ENCODE measurements at regions not wholly inside any gene's neighbourhood (a gene's known extent, or its start where the extent isn't known, plus 50 kb on each side); places are given as distances from the start of the nearest gene placed in this dataset.
A peak's percentile ranks its signal among the peaks of the same experiment; 100 is the strongest.

GRCh38 chr5:135106610-135107471 lies 72.8 kb upstream of the PITX1 start:
- WGBS (ENCODE audit: insufficient coverage), result 61% methylated on average over 10 of the region's 19 CpGs
- H3K4me3 Mint-ChIP-seq, result no peak overlapping the region
- H3K36me3 Mint-ChIP-seq, result no peaks in the 10 kb centered on the region

DNA sequence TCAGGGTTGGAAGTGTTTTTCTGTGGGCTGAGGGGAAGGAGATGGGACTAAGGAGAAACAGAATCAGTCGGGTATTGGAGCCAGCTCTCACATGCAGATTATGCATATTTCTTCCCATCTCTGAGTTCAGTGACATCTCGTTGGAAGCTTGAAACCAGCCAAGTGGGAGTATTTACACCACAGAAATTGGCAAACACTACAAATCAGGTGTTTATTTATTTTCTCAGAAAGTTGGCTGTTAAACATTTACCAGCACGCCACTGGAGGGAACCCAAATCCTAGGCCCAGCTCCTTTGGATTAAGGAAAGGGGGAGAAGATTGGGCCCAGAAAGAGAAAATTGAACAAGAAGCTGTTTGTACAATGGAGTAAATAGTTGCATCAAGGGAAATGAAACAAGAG lies 72.1 kb upstream of the PITX1 start:
- no peak overlapping the region for H3K4me3 ChIP-seq (ENCODE audit: control insufficient read depth in 1 of 2, extremely low read depth in 1 of 2, low read length in 1 of 2)
- ChIA-PET CTCF (no interaction called here), POLR2A (no interaction called here)
- no peaks in the 10 kb centered on the region for H3K9me3 ChIP-seq
- Mint-ChIP-seq H3K4me3 (no peak overlapping the region), H3K27me3 (peaks cover 7 to 9% of the 10 kb centered on the region in 2 donors), H3K27ac (no peak overlapping the region), H3K9me3 (no peaks in the 10 kb centered on the region), H3K36me3 (no peaks in the 10 kb centered on the region), H3K4me1 (no peaks in the 10 kb centered on the region)
- H3K27ac ChIP-seq (ENCODE audit: low read length), result no peak overlapping the region
- ATAC-seq (replicated peaks in 1 of 4), result no peak
- H3K4me1 ChIP-seq (ENCODE audit: control insufficient read depth in 1 of 2, extremely low read depth in 1 of 2, insufficient read depth in 2 of 2, low read length in 2 of 2), result no peaks in the 10 kb centered on the region
- no peaks in the 10 kb centered on the region for H3K36me3 ChIP-seq (ENCODE audit: control insufficient read depth in 2 of 2, extremely low read depth in 1 of 2, insufficient read depth in 1 of 2, low read length in 1 of 2)
- H3K27me3 ChIP-seq (replicated peaks in 1 of 2; ENCODE audit: control insufficient read depth in 2 of 2, extremely low read depth in 1 of 2, insufficient read depth in 2 of 2, low read length in 1 of 2), result peaks cover 0 to 21% of the 10 kb centered on the region in 2 experiments
- DNase-seq, result no peak
- 100% methylated on average over 1 of the region's 3 CpGs for WGBS (ENCODE audit: insufficient coverage)

More at GRCh38 chr5:135106610-135107471, 72.8 kb upstream of the PITX1 start:
- H3K27ac Mint-ChIP-seq, result no peak overlapping the region
- no peaks in the 10 kb centered on the region for H3K36me3 ChIP-seq (ENCODE audit: control insufficient read depth in 2 of 2, extremely low read depth in 1 of 2, insufficient read depth in 1 of 2, low read length in 1 of 2)
- no peak overlapping the region for H3K27ac ChIP-seq (ENCODE audit: low read length)
- peaks cover 7 to 9% of the 10 kb centered on the region in 2 donors for H3K27me3 Mint-ChIP-seq
- ChIA-PET POLR2A (no interaction called here), CTCF (no interaction called here)
- no peaks in the 10 kb centered on the region for H3K9me3 ChIP-seq
- H3K4me1 ChIP-seq (ENCODE audit: control insufficient read depth in 1 of 2, extremely low read depth in 1 of 2, insufficient read depth in 2 of 2, low read length in 2 of 2), result no peaks in the 10 kb centered on the region
- no peak for ATAC-seq (replicated peaks in 1 of 4)
- DNase-seq, result peak in 1 of 35 experiments; percentile 3
- no peaks in the 10 kb centered on the region for H3K9me3 Mint-ChIP-seq
- no peaks in the 10 kb centered on the region for H3K4me1 Mint-ChIP-seq
- no peak overlapping the region for H3K4me3 ChIP-seq (ENCODE audit: control insufficient read depth in 1 of 2, extremely low read depth in 1 of 2, low read length in 1 of 2)
- peaks cover 0 to 23% of the 10 kb centered on the region in 2 experiments for H3K27me3 ChIP-seq (replicated peaks in 1 of 2; ENCODE audit: control insufficient read depth in 2 of 2, extremely low read depth in 1 of 2, insufficient read depth in 2 of 2, low read length in 1 of 2)

- ATAC-seq (replicated peaks in 1 of 4), result no peak
- no peak overlapping the region for H3K27ac ChIP-seq (ENCODE audit: low read length)
- H3K4me3 ChIP-seq (ENCODE audit: control insufficient read depth in 1 of 2, extremely low read depth in 1 of 2, low read length in 1 of 2), result no peak overlapping the region
- CTCF ChIA-PET, result no interaction called here
- no peaks in the 10 kb centered on the region for H3K4me1 ChIP-seq (ENCODE audit: control insufficient read depth in 1 of 2, extremely low read depth in 1 of 2, insufficient read depth in 2 of 2, low read length in 2 of 2)
- POLR2A ChIA-PET, result no interaction called here
- no peaks in the 10 kb centered on the region for H3K36me3 ChIP-seq (ENCODE audit: control insufficient read depth in 2 of 2, extremely low read depth in 1 of 2, insufficient read depth in 1 of 2, low read length in 1 of 2)
- 90% methylated on average over 2 of the region's 3 CpGs for WGBS (ENCODE audit: insufficient coverage)
- Mint-ChIP-seq H3K4me1 (no peaks in the 10 kb centered on the region), H3K27ac (no peak overlapping the region), H3K4me3 (no peak overlapping the region), H3K36me3 (no peaks in the 10 kb centered on the region), H3K27me3 (peaks cover 7 to 9% of the 10 kb centered on the region in 2 donors), H3K9me3 (no peaks in the 10 kb centered on the region)
- DNase-seq, result no peak
- no peaks in the 10 kb centered on the region for H3K9me3 ChIP-seq
- H3K27me3 ChIP-seq (replicated peaks in 1 of 2; ENCODE audit: control insufficient read depth in 2 of 2, extremely low read depth in 1 of 2, insufficient read depth in 2 of 2, low read length in 1 of 2), result peaks cover 0 to 19% of the 10 kb centered on the region in 2 experiments
Measured at GRCh38 chr5:135105105-135105484, 71.1 kb upstream of the PITX1 start.

DNA sequence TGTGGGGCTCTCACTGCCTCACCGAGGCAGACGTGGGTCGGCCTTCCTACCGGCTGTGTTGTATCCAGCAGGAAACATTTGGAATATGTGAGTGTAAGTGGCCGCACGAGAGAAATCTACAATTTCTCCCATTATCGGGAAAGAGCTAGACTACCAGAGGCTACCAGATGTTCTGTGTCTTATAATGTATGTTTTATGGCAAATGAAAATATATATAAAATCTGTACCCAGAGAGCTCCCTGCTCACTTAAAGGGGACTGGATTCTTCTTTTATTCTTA lies 69.5 kb upstream of the PITX1 start:
- ATAC-seq (replicated peaks in 1 of 4), result no peak
- Mint-ChIP-seq H3K9me3 (no peaks in the 10 kb centered on the region), H3K27ac (no peak overlapping the region), H3K4me3 (no peak overlapping the region), H3K4me1 (no peaks in the 10 kb centered on the region), H3K36me3 (no peaks in the 10 kb centered on the region), H3K27me3 (peaks cover 7 to 9% of the 10 kb centered on the region in 2 donors)
- peaks cover 0 to 19% of the 10 kb centered on the region in 2 experiments for H3K27me3 ChIP-seq (replicated peaks in 1 of 2; ENCODE audit: control insufficient read depth in 2 of 2, extremely low read depth in 1 of 2, insufficient read depth in 2 of 2, low read length in 1 of 2)
- H3K4me1 ChIP-seq (ENCODE audit: control insufficient read depth in 1 of 2, extremely low read depth in 1 of 2, insufficient read depth in 2 of 2, low read length in 2 of 2), result no peaks in the 10 kb centered on the region
- no peak for DNase-seq
- POLR2A ChIA-PET, result no interaction called here
- no peaks in the 10 kb centered on the region for H3K36me3 ChIP-seq (ENCODE audit: control insufficient read depth in 2 of 2, extremely low read depth in 1 of 2, insufficient read depth in 1 of 2, low read length in 1 of 2)
- H3K9me3 ChIP-seq, result no peaks in the 10 kb centered on the region
- H3K4me3 ChIP-seq (ENCODE audit: control insufficient read depth in 1 of 2, extremely low read depth in 1 of 2, low read length in 1 of 2), result no peak overlapping the region
- no CpG with 5 or more reads among the region's 7 CpGs for WGBS (ENCODE audit: insufficient coverage)
- CTCF ChIA-PET, result no interaction called here
- H3K27ac ChIP-seq (ENCODE audit: low read length), result no peak overlapping the region

DNA sequence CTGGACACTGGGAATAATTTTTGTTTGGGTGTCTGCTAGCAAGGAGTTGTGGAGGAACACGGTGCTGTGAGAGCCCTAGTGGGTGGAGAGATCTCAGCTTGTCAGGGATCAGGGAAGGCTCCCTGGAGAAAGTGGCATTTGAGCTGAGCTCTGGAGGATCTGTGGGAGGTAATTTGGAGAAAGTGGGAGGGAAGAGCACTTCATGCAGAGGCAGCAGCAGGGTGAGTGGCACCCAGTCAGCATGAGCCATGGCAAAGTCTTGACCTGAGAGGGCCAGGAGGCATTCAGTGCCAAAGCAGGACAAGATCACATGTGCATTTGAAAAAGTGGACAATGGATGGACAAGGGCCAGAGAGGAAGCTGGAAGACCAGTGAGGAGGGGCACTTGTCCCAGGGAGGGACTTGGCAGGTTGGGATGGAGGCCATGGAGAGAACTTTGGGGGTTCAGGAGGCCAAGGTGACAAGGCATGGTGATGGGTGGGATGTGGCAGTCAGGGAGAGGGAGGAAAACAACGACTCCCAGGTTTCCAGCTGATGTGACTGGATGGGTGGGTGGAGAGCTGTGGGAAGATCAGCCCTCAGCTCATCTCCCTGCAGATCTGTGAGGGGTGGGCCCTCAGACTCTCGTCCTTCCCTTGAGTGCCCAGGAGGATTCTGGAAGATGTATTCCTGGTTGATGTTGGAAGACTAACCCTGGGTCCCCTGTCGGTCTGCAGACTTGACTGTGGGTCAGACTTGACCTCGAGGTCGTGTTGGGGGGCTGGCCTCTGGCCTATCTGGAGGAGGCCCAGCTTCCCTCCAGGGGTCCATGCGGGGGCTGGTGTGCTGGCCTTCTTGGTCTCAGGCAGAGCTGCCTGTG lies 68.9 kb upstream of the PITX1 start:
- Mint-ChIP-seq H3K27ac (no peak overlapping the region), H3K9me3 (no peaks in the 10 kb centered on the region), H3K4me3 (no peak overlapping the region), H3K36me3 (no peaks in the 10 kb centered on the region), H3K27me3 (peaks cover 7 to 9% of the 10 kb centered on the region in 2 donors), H3K4me1 (no peaks in the 10 kb centered on the region)
- Histone ChIP-seq H3K4me3 (ENCODE audit: control insufficient read depth in 1 of 2, extremely low read depth in 1 of 2, low read length in 1 of 2) (no peak overlapping the region), H3K4me1 (ENCODE audit: control insufficient read depth in 1 of 2, extremely low read depth in 1 of 2, insufficient read depth in 2 of 2, low read length in 2 of 2) (no peaks in the 10 kb centered on the region), H3K9me3 (no peaks in the 10 kb centered on the region), H3K27me3 (replicated peaks in 1 of 2; ENCODE audit: control insufficient read depth in 2 of 2, extremely low read depth in 1 of 2, insufficient read depth in 2 of 2, low read length in 1 of 2) (peaks cover 0 to 17% of the 10 kb centered on the region in 2 experiments), H3K27ac (ENCODE audit: low read length) (no peak overlapping the region), H3K36me3 (ENCODE audit: control insufficient read depth in 2 of 2, extremely low read depth in 1 of 2, insufficient read depth in 1 of 2, low read length in 1 of 2) (no peaks in the 10 kb centered on the region)
- 71% methylated on average over 7 of the region's 7 CpGs for WGBS (ENCODE audit: insufficient coverage)
- no peak for DNase-seq
- ATAC-seq (replicated peaks in 1 of 4), result no peak
- POLR2A ChIA-PET, result no interaction called here
- CTCF ChIA-PET, result no interaction called here

GRCh38 chr5:135100431-135100830 lies 66.4 kb upstream of the PITX1 start:
- H3K36me3 ChIP-seq (ENCODE audit: control insufficient read depth in 2 of 2, extremely low read depth in 1 of 2, insufficient read depth in 1 of 2, low read length in 1 of 2), result no peaks in the 10 kb centered on the region
- no peaks in the 10 kb centered on the region for H3K9me3 Mint-ChIP-seq
- ATAC-seq (replicated peaks in 1 of 4) (no peak), DNase-seq (no peak)
- H3K27me3 Mint-ChIP-seq, result peaks cover 8 to 15% of the 10 kb centered on the region in 2 donors
- no peaks in the 10 kb centered on the region for H3K4me1 ChIP-seq (ENCODE audit: control insufficient read depth in 1 of 2, extremely low read depth in 1 of 2, insufficient read depth in 2 of 2, low read length in 2 of 2)
- no peak overlapping the region for H3K27ac Mint-ChIP-seq
- no peaks in the 10 kb centered on the region for H3K4me1 Mint-ChIP-seq
- no peaks in the 10 kb centered on the region for H3K9me3 ChIP-seq
- H3K4me3 ChIP-seq (ENCODE audit: control insufficient read depth in 1 of 2, extremely low read depth in 1 of 2, low read length in 1 of 2), result no peak overlapping the region
- H3K27ac ChIP-seq (ENCODE audit: low read length), result no peak overlapping the region
- 77% methylated on average over 6 of the region's 6 CpGs for WGBS (ENCODE audit: insufficient coverage)
- no peak overlapping the region for H3K4me3 Mint-ChIP-seq
- peaks cover 0 to 24% of the 10 kb centered on the region in 2 experiments for H3K27me3 ChIP-seq (replicated peaks in 1 of 2; ENCODE audit: control insufficient read depth in 2 of 2, extremely low read depth in 1 of 2, insufficient read depth in 2 of 2, low read length in 1 of 2)
- ChIA-PET CTCF (no interaction called here), POLR2A (no interaction called here)
- H3K36me3 Mint-ChIP-seq, result no peaks in the 10 kb centered on the region
